GM12864 (cell line): ENCODE measurements at regions not wholly inside any gene's neighbourhood (a gene's known extent, or its start where the extent isn't known, plus 50 kb on each side); places are given as distances from the start of the nearest gene placed in this dataset.

Experiments
- DNase-seq: peaks from one replicate; pipeline ENCODE4 v3.0.0-alpha.2; 2011; ENCODE audit warnings: low read depth
- H3K4me3 ChIP-seq: 2 replicates; pipeline ENCODE4 v1.5.1; 2011; ENCODE audit warnings: mild to moderate bottlenecking, low read depth, low read length, control low read depth
- CTCF ChIP-seq: IDR thresholded peaks from 2 replicates; pipeline ENCODE4 v1.5.1; 2011; ENCODE audit warnings: low read depth, mild to moderate bottlenecking, moderate library complexity, low read length, control low read depth, inconsistent platforms; ENCODE audit errors: missing control alignments

DNA sequence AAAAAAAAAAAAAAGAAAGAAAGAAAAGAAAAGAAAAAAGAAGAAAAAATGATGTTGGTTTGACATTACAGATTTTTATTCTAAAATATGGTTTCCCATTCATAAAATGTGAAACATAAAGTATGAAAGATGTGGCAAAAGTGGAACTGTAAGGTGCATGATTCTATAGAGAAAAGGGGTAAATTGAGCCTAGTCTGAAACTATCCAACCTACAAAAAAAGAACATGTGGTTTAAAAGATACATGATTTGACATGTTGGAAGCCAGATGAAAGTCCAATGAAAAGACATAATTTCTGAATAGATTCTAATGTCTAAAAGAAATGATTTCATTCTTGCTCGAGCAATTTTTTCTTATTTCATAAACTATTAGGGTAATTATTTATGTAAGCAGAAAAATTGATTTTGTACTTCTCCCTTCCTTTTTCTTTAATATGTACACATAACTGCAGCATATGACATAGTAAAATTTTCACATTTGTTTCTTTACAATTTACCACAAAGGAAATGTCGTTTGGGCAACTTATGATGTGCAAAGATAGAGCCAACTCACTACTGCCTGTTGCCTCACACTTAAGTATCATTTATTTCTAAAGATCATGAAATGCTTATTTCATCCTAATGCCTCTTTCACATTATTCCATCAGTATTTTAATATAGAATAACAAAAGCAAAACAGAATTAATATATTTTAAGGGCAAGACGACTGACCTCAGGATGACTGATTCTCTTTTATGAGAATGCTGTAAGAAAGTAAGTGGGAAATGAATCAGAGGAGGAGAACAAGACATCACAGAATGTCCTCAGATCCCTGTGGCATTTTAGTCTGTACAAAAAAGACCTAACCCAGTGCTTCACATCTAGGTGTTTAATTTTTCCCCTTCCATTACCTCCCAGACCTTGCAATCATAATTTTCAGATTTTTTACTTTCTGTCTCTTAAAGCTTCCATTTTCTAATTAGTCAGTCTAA is 165.8 kb upstream of the HMCN1 start:
- TF ChIP-seq CTCF, result no peak
- H3K4me3 ChIP-seq, result no peak overlapping the region
- DNase-seq, result no peak

DNA sequence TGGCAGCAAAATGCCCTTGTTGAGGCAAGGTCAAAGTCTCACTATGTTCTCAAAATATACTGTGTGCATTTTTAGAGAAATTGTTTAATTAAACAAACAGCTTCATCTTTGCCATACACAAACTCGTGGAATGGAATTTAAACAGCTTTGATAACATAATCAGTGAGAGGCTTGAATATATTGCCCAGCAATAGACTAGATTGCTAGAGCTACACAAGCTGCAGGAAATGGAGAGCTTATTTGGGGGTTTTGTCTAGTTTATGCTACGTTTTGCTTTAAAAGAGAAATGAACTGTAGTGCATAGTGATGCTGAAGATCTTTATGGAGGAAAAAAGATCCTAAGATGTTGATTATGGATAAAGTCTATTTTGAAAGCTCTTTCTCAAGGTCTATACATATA is 166.8 kb upstream of the HMCN1 start:
- H3K4me3 ChIP-seq, result no peak overlapping the region
- no peak for TF ChIP-seq CTCF
- no peak for DNase-seq

GRCh38 chr1:185566995-185567394 is 167.2 kb upstream of the HMCN1 start:
- TF ChIP-seq CTCF, result no peak

DNA sequence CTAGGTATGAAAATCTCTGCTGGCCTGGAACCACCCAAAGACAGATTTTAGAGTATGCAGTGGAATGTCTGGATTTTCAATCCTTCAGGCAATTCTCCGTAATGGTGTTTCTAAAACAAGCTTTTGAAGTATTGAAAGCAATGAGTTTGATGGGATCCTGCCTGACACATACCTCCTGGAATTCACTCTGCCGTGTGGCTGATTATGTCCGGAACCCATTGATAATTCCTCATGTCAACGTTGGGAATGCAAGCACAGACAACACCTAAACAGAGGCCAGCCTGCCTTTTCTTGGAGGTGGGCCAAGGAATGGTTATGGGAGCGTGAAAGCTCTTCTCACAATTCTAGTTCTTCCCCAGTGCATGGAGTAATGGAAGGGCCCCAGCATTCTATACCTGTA is 168.9 kb upstream of the HMCN1 start:
- TF ChIP-seq CTCF, result no peak
- DNase-seq, result no peak
- no peak overlapping the region for H3K4me3 ChIP-seq

More at GRCh38 chr1:185566995-185567394, 167.2 kb upstream of the HMCN1 start:
- no peak for DNase-seq
- no peak overlapping the region for H3K4me3 ChIP-seq

DNA sequence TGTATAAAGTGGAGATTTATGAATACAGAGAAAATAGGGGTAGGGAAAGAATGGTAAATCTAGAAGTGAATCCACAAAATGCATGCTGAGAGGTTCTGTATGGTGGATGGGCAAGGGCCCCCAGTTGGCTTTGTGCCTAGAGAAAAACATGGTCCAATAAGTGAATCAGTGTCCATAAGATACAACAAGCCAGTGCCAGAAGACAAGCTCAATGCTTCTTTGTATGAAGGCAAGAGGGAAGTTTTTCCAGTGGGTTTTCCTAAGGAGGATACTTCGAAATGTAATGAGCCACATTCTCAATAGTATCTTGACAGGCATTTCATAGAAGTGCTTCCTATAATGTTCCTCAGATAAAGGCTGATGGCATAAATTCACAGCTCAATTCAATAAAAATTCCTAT is 169.4 kb upstream of the HMCN1 start:
- DNase-seq, result no peak
- no peak for TF ChIP-seq CTCF
- H3K4me3 ChIP-seq, result no peak overlapping the region

- H3K4me3 ChIP-seq, result no peak overlapping the region
- no peak for DNase-seq
- TF ChIP-seq CTCF, result no peak
These were observed 171.5 kb upstream of the HMCN1 start for GRCh38 chr1:185562461-185563359.
